ENCODE measurements at regions not wholly inside any gene's neighbourhood (a gene's known extent, or its start where the extent isn't known, plus 50 kb on each side); places are given as distances from the start of the nearest gene placed in this dataset.
"Not testable (repeated sequence)": the region's sequence is repeated elsewhere in the genome, so short reads cannot be mapped to it uniquely, and the experiment has no call there.

GRCh38 chr9:63859475-63860215, 1425.4 kb downstream of the FOXD4L5 start:
- H2BK15ac ChIP-seq (ENCODE audit: low read depth, low read length) = no peak overlapping the region
- H3K56ac ChIP-seq (ENCODE audit: insufficient read length, low read depth, low read length) = no peak overlapping the region
- H3K27ac Mint-ChIP-seq = no peak overlapping the region
- H3K4me2 ChIP-seq (ENCODE audit: insufficient read depth, insufficient read length, low read length) = no peak overlapping the region
- H3K9me3 ChIP-seq (ENCODE audit: control insufficient read depth, low read depth, low read length) = peaks cover 12% of the 10 kb centered on the region
- H4K20me1 ChIP-seq (ENCODE audit: control insufficient read depth, insufficient read depth, insufficient read length) = no peaks in the 10 kb centered on the region
- no peak for DNase-seq
- no peaks in the 10 kb centered on the region for H3K4me1 Mint-ChIP-seq
- no CpG with 5 or more reads among the region's 52 CpGs for WGBS (ENCODE audit: extremely low coverage, insufficient read length, low lambda C conversion rate)
- H4K8ac ChIP-seq (replicated peaks; ENCODE audit: insufficient read length, low read depth, low read length) = no peak overlapping the region
- no peak overlapping the region for H2BK5ac ChIP-seq (ENCODE audit: insufficient read length, low read length)
- H3K9me3 Mint-ChIP-seq = peaks cover 61 to 72% of the 10 kb centered on the region in 2 experiments
- H3K14ac ChIP-seq (ENCODE audit: insufficient read depth, low read length) = no peak overlapping the region
- no peaks in the 10 kb centered on the region for H3K79me1 ChIP-seq (ENCODE audit: insufficient read depth, low read depth, low read length, poor library complexity, severe bottlenecking)
- H2BK12ac ChIP-seq (ENCODE audit: insufficient read length, low read depth, low read length) = no peak overlapping the region
- no peak overlapping the region for H4K91ac ChIP-seq (ENCODE audit: insufficient read length, low read depth, low read length)
- no peak overlapping the region for H3T11ph ChIP-seq (ENCODE audit: low read length)
- no peak overlapping the region for H2AFZ ChIP-seq (ENCODE audit: low read length)
- H3K9ac ChIP-seq (ENCODE audit: extremely low read depth, insufficient read length, low read length) = no peak overlapping the region
- H2BK120ac ChIP-seq (ENCODE audit: low read depth, low read length, poor library complexity, severe bottlenecking) = no peak overlapping the region
- H3K27me3 Mint-ChIP-seq (ENCODE audit: low read depth) = peaks cover 5% of the 10 kb centered on the region; the same call in 1 of the 2 replicates
- no peaks in the 10 kb centered on the region for H3K4me1 ChIP-seq (ENCODE audit: insufficient read depth, low read length)
- H2BK20ac ChIP-seq (ENCODE audit: low read depth, low read length, poor library complexity, severe bottlenecking) = no peak overlapping the region
- TF ChIP-seq, protein P1, sequence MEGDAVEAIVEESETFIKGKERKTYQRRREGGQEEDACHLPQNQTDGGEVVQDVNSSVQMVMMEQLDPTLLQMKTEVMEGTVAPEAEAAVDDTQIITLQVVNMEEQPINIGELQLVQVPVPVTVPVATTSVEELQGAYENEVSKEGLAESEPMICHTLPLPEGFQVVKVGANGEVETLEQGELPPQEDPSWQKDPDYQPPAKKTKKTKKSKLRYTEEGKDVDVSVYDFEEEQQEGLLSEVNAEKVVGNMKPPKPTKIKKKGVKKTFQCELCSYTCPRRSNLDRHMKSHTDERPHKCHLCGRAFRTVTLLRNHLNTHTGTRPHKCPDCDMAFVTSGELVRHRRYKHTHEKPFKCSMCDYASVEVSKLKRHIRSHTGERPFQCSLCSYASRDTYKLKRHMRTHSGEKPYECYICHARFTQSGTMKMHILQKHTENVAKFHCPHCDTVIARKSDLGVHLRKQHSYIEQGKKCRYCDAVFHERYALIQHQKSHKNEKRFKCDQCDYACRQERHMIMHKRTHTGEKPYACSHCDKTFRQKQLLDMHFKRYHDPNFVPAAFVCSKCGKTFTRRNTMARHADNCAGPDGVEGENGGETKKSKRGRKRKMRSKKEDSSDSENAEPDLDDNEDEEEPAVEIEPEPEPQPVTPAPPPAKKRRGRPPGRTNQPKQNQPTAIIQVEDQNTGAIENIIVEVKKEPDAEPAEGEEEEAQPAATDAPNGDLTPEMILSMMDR (conservative IDR thresholded peaks at IDR 0.05) = no peak
- no peaks in the 10 kb centered on the region for H3K27me3 ChIP-seq (ENCODE audit: insufficient read depth, low read length)
- no peak overlapping the region for H3K18ac ChIP-seq (ENCODE audit: insufficient read length, low read depth, low read length)
- no peak overlapping the region; a peak in 1 of 5 replicates for H3K4me3 Mint-ChIP-seq
- no peak overlapping the region for H4K5ac ChIP-seq (ENCODE audit: insufficient read length, low read depth, low read length)
- H3K4ac ChIP-seq (ENCODE audit: low read depth, low read length) = no peak overlapping the region
- H3K36me3 Mint-ChIP-seq (ENCODE audit: insufficient read depth in 1 of 3, low read depth in 3 of 3) = peaks cover 4 to 10% (median 4%) of the 10 kb centered on the region in 3 experiments; a peak in 6 of 7 replicates
- H3K23ac ChIP-seq (ENCODE audit: insufficient read length, low read depth, low read length) = no peak overlapping the region
- H2AK5ac ChIP-seq (ENCODE audit: insufficient read length, low read length) = no peak overlapping the region
- no peak overlapping the region for H3K27ac ChIP-seq (ENCODE audit: insufficient read length, low read depth, low read length)
- no peaks in the 10 kb centered on the region for H3K79me2 ChIP-seq (ENCODE audit: insufficient read depth, low read length)
- H3K23me2 ChIP-seq (ENCODE audit: insufficient read length, low read depth, low read length, poor library complexity, severe bottlenecking) = no peaks in the 10 kb centered on the region

GRCh38 chr9:63859090-63859474, 1425.9 kb downstream of the FOXD4L5 start:
- peaks cover 12% of the 10 kb centered on the region for H3K9me3 ChIP-seq (ENCODE audit: control insufficient read depth, low read depth, low read length)
- not testable (repeated sequence) for H4K20me1 ChIP-seq (ENCODE audit: control insufficient read depth, insufficient read depth, insufficient read length); H2AFZ ChIP-seq (ENCODE audit: low read length); H4K91ac ChIP-seq (ENCODE audit: insufficient read length, low read depth, low read length); H3K4me1 Mint-ChIP-seq; H3K23me2 ChIP-seq (ENCODE audit: insufficient read length, low read depth, low read length, poor library complexity, severe bottlenecking); H2BK15ac ChIP-seq (ENCODE audit: low read depth, low read length); H3K27me3 Mint-ChIP-seq (ENCODE audit: low read depth); H2BK120ac ChIP-seq (ENCODE audit: low read depth, low read length, poor library complexity, severe bottlenecking); H3K23ac ChIP-seq (ENCODE audit: insufficient read length, low read depth, low read length); H4K8ac ChIP-seq (replicated peaks; ENCODE audit: insufficient read length, low read depth, low read length); H3K4me3 Mint-ChIP-seq; H2BK20ac ChIP-seq (ENCODE audit: low read depth, low read length, poor library complexity, severe bottlenecking); H2BK5ac ChIP-seq (ENCODE audit: insufficient read length, low read length); H3K27ac Mint-ChIP-seq; H3K79me2 ChIP-seq (ENCODE audit: insufficient read depth, low read length); H2AK5ac ChIP-seq (ENCODE audit: insufficient read length, low read length); H3K27ac ChIP-seq (ENCODE audit: insufficient read length, low read depth, low read length); H3K9ac ChIP-seq (ENCODE audit: extremely low read depth, insufficient read length, low read length); H3K4me2 ChIP-seq (ENCODE audit: insufficient read depth, insufficient read length, low read length); H3K4me1 ChIP-seq (ENCODE audit: insufficient read depth, low read length); H3K18ac ChIP-seq (ENCODE audit: insufficient read length, low read depth, low read length); H3T11ph ChIP-seq (ENCODE audit: low read length); H2BK12ac ChIP-seq (ENCODE audit: insufficient read length, low read depth, low read length); DNase-seq; H3K14ac ChIP-seq (ENCODE audit: insufficient read depth, low read length); H3K79me1 ChIP-seq (ENCODE audit: insufficient read depth, low read depth, low read length, poor library complexity, severe bottlenecking); H3K27me3 ChIP-seq (ENCODE audit: insufficient read depth, low read length); H3K56ac ChIP-seq (ENCODE audit: insufficient read length, low read depth, low read length); H4K5ac ChIP-seq (ENCODE audit: insufficient read length, low read depth, low read length); H3K4ac ChIP-seq (ENCODE audit: low read depth, low read length)
- Mint-ChIP-seq H3K9me3 (peaks cover 67 to 74% of the 10 kb centered on the region in 2 experiments), H3K36me3 (ENCODE audit: insufficient read depth in 1 of 3, low read depth in 3 of 3) (peaks cover 4 to 10% (median 4%) of the 10 kb centered on the region in 3 experiments; a peak in 6 of 7 replicates)
- WGBS (ENCODE audit: extremely low coverage, insufficient read length, low lambda C conversion rate) = no CpG with 5 or more reads among the region's 24 CpGs
